Right lobe of liver (tissue), 4 donors: ENCODE measurements at regions not wholly inside any gene's neighbourhood (a gene's known extent, or its start where the extent isn't known, plus 50 kb on each side); places are given as distances from the start of the nearest gene placed in this dataset.

Source experiments
- POLR2A ChIP-seq: fragments of 450-650 bp; IDR thresholded peaks from one replicate; pipeline ENCODE4 v1.6.1; 2017; ENCODE audit warnings: antibody characterized with exemption, mild to moderate bottlenecking
- TF ChIP-seq, protein P1 (sequence below), 4 donors: fragments of 200-600 bp in 3 of 4; fragments of 450-650 bp in 1 of 4; IDR thresholded peaks; one replicate each; pipeline versions ENCODE4 v1.5.1 to v1.8.0; 2016 to 2022; ENCODE audit warnings: antibody characterized with exemption in 4 of 4, mild to moderate bottlenecking in 2 of 4
- donor health status: DM: no; HTN: no; CAD: no.
- donor health status: DM: no; HTN: no; CAD: no.
- donor health status: DM: no; HTN: yes; CAD: no.

GRCh38 chr14:45785240-45785639, 532.2 kb upstream of the MIS18BP1 start:
- TF ChIP-seq POLR2A: no peak
- TF ChIP-seq, protein P1, sequence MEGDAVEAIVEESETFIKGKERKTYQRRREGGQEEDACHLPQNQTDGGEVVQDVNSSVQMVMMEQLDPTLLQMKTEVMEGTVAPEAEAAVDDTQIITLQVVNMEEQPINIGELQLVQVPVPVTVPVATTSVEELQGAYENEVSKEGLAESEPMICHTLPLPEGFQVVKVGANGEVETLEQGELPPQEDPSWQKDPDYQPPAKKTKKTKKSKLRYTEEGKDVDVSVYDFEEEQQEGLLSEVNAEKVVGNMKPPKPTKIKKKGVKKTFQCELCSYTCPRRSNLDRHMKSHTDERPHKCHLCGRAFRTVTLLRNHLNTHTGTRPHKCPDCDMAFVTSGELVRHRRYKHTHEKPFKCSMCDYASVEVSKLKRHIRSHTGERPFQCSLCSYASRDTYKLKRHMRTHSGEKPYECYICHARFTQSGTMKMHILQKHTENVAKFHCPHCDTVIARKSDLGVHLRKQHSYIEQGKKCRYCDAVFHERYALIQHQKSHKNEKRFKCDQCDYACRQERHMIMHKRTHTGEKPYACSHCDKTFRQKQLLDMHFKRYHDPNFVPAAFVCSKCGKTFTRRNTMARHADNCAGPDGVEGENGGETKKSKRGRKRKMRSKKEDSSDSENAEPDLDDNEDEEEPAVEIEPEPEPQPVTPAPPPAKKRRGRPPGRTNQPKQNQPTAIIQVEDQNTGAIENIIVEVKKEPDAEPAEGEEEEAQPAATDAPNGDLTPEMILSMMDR (IDR thresholded peaks at IDR 0.05): no peak
